ENCODE measurements at regions not wholly inside any gene's neighbourhood (a gene's known extent, or its start where the extent isn't known, plus 50 kb on each side); places are given as distances from the start of the nearest gene placed in this dataset.
"Not testable (repeated sequence)": the region's sequence is repeated elsewhere in the genome, so short reads cannot be mapped to it uniquely, and the experiment has no call there.

DNA sequence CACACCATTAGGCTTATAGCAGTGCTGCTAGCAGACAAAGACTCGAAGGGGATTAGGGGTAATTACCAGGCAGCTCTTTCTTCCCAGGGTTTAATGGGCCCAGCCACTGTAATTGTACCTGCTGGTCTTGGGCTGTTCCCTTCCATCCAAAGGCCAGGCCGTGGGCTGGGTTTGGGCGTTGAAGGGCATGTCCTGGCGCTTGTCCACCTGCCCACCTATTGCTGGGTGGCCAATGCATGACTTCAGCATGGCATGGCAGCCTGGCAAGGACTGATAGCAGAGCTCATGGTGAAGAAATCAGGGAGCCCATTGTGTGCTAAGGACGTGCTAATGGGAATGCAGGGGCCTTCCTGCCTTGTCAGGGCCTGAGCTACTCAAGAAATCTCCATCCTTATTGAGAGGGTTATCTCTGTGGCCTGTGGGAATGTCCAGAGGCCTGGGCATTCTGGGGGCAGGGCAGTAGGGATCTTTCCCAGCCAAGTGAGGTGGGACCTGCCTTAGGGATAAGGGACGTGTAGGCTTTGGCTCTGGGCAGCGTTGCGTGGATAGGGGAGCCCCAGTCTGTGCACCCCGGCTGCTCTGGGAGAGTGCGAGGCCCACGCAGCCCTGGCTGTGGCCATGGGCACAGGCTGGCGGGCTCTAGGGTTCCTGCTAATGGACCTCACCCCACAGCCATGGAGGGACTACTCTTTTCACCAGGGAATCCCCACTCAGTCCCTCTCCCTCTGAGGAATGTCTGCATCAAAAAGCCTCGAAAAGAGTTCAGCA is 116.1 kb upstream of the PITX1 start:
- TF ChIP-seq CTCF (IDR thresholded peaks at IDR 0.05) = no peak

GRCh38 chr5:135149229-135149955 is 115.4 kb upstream of the PITX1 start:
- no peak for ATAC-seq (ENCODE audit: low FRiP score)
- no peak for TF ChIP-seq CTCF (IDR thresholded peaks at IDR 0.05)

More for the DNA sequence above, 116.1 kb upstream of the PITX1 start:
- no peak for DNase-seq (ENCODE audit: low spot score)
- ATAC-seq (ENCODE audit: low FRiP score) = no peak

DNA sequence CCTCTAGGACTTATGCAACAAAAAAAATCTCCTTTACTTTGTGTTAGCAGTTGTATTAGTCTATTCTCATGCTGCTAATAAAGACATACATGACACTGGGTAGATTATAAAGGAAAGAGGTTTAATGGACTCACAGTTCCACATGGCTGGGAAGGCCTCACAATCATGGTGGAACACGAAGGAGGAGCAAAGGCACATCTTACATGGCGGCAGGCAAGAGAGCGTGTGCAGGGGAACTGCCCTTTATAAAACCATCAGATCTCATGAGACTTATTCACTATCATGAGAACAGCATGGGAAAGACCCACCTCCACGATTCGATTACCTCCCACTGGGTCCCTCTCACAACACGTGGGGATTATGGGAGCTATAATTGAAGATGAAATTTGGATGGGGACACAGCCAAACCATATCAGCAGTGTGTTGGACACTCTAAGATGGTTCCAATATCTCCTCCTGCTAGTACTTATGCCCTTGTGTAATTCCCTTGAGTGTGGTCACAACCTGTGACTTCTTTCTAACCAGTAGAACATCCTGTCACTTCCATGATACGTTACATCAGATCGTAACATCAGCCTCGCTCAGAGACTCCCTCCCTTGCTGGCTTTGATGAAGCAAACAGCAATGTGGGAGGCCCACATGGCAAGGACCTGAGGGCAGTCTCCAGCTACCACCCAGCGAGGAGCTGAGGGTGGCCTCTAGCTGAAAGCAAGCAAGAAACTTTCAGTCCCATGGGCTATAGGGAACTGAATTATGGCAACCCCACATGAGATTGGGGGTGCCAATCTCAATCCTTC is 113.5 kb upstream of the PITX1 start:
- ATAC-seq (ENCODE audit: low FRiP score) (no peak), DNase-seq (ENCODE audit: low spot score) (no peak)
- TF ChIP-seq CTCF (IDR thresholded peaks at IDR 0.05) = no peak

More at GRCh38 chr5:135149229-135149955, 115.4 kb upstream of the PITX1 start:
- DNase-seq (ENCODE audit: low spot score) = no peak

DNA sequence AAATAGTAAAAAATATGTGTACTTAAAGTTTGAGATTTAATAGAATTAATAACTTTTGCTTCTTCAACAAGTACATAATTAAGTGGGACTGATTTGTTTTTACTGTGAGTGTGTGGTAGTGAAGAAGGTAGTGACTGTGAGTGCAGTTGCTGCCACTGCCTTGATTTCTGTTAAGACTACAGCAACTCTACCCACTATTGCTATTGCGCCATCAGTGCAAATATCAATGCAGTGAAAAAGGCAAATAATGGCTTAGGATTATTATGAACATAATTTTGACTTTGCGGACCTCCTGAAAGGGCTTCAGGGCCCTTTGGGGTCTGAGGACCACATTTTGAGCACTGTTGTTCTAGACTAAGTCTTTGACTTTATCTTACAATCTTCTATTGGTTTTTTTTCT is 112.0 kb upstream of the PITX1 start:
- no peak for TF ChIP-seq CTCF (IDR thresholded peaks at IDR 0.05)
- DNase-seq (ENCODE audit: low spot score) = no peak
- ATAC-seq (ENCODE audit: low FRiP score) = no peak

DNA sequence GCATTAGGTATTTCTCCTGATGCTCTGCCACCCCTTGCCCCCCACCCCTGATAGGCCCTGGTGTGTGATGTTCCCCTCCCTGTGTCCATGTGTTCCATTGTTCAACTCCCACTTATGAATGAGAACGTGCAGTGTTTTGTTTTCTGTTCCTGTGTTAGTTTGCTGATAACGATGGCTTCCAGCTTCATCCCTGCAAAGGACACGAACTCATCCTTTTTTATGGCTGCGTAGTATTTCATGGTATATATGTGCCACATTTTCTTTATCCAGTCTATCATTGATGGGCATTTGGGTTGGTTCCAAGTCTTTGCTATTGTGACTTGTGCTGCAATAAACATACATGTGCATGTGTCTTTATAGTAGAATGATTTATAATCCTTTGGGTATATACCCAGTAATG is 109.7 kb upstream of the PITX1 start:
- not testable (repeated sequence) for DNase-seq (ENCODE audit: low spot score); ATAC-seq (ENCODE audit: low FRiP score)

- TF ChIP-seq CTCF (IDR thresholded peaks at IDR 0.05) = no peak
- DNase-seq (ENCODE audit: low spot score) = no peak
- ATAC-seq (ENCODE audit: low FRiP score) = no peak
Observed at GRCh38 chr5:135141303-135142268, 107.6 kb upstream of the PITX1 start.

All from omental fat pad (tissue), 3 donors.